ENCODE measurements at regions not wholly inside any gene's neighbourhood (a gene's known extent, or its start where the extent isn't known, plus 50 kb on each side); places are given as distances from the start of the nearest gene placed in this dataset.

- no peaks in the 10 kb centered on the region for H3K36me3 ChIP-seq (ENCODE audit: control insufficient read depth, insufficient read depth, low read length)
- no peaks in the 10 kb centered on the region for H3K27me3 ChIP-seq (ENCODE audit: control insufficient read depth, insufficient read depth, low read length)
- DNase-seq (ENCODE audit: low read depth in 2 of 2): no peak
Observed at GRCh38 chr3:180188512-180189309, 152.0 kb upstream of the PEX5L start.

GRCh38 chr3:180189310-180189648 is 152.5 kb upstream of the PEX5L start:
- no peaks in the 10 kb centered on the region for H3K79me2 ChIP-seq (ENCODE audit: control insufficient read depth, insufficient read depth, low read length)
- H3K27me3 ChIP-seq (ENCODE audit: control insufficient read depth, insufficient read depth, low read length): no peaks in the 10 kb centered on the region
- no peak overlapping the region for H3K9ac ChIP-seq (ENCODE audit: insufficient read depth, low read length)
- no peak overlapping the region for H3K4me3 ChIP-seq (replicated peaks in 1 of 4; ENCODE audit: control extremely low read depth in 1 of 4, insufficient read depth in 1 of 4, low read depth in 3 of 4, low read length in 4 of 4)
- H4K20me1 ChIP-seq (ENCODE audit: control insufficient read depth, extremely low read depth, insufficient read depth, low read length): no peaks in the 10 kb centered on the region
- H3K27ac ChIP-seq (ENCODE audit: insufficient read depth, low read length): no peak overlapping the region
- no peak overlapping the region for H2AFZ ChIP-seq (ENCODE audit: low read length)
- no peak for DNase-seq (ENCODE audit: low read depth in 2 of 2)
- no peaks in the 10 kb centered on the region for H3K36me3 ChIP-seq (ENCODE audit: control insufficient read depth, insufficient read depth, low read length)
- H3K4me1 ChIP-seq (ENCODE audit: control insufficient read depth, extremely low read depth, insufficient read depth, low read length): no peaks in the 10 kb centered on the region
- no peaks in the 10 kb centered on the region for H3K9me3 ChIP-seq (ENCODE audit: control insufficient read depth, insufficient read depth, low read depth, low read length)
- no peak for TF ChIP-seq CTCF (conservative IDR thresholded peaks at IDR 0.05 in 1 of 2, IDR thresholded peaks at IDR 0.05 in 1 of 2; ENCODE audit: low read depth in 1 of 2, low read length in 2 of 2)
- TF ChIP-seq EZH2 (IDR thresholded peaks at IDR 0.05; ENCODE audit: low read length, missing control alignments): no peak
- no peak overlapping the region for H3K4me2 ChIP-seq (ENCODE audit: extremely low read depth, insufficient read depth, low read length)

More at GRCh38 chr3:180188512-180189309, 152.0 kb upstream of the PEX5L start:
- H3K79me2 ChIP-seq (ENCODE audit: control insufficient read depth, insufficient read depth, low read length): no peaks in the 10 kb centered on the region
- H3K9ac ChIP-seq (ENCODE audit: insufficient read depth, low read length): no peak overlapping the region
- H3K9me3 ChIP-seq (ENCODE audit: control insufficient read depth, insufficient read depth, low read depth, low read length): no peaks in the 10 kb centered on the region
- H3K27ac ChIP-seq (ENCODE audit: insufficient read depth, low read length): no peak overlapping the region
- TF ChIP-seq EZH2 (IDR thresholded peaks at IDR 0.05; ENCODE audit: low read length, missing control alignments) (no peak), CTCF (conservative IDR thresholded peaks at IDR 0.05 in 1 of 2, IDR thresholded peaks at IDR 0.05 in 1 of 2; ENCODE audit: low read depth in 1 of 2, low read length in 2 of 2) (no peak)
- no peaks in the 10 kb centered on the region for H4K20me1 ChIP-seq (ENCODE audit: control insufficient read depth, extremely low read depth, insufficient read depth, low read length)
- H3K4me1 ChIP-seq (ENCODE audit: control insufficient read depth, extremely low read depth, insufficient read depth, low read length): no peaks in the 10 kb centered on the region
- H2AFZ ChIP-seq (ENCODE audit: low read length): no peak overlapping the region
- no peak overlapping the region for H3K4me3 ChIP-seq (replicated peaks in 1 of 4; ENCODE audit: control extremely low read depth in 1 of 4, insufficient read depth in 1 of 4, low read depth in 3 of 4, low read length in 4 of 4)
- H3K4me2 ChIP-seq (ENCODE audit: extremely low read depth, insufficient read depth, low read length): no peak overlapping the region

GRCh38 chr3:180196658-180197057 is 159.9 kb upstream of the PEX5L start:
- Histone ChIP-seq H3K9ac (ENCODE audit: insufficient read depth, low read length) (no peak overlapping the region), H3K36me3 (ENCODE audit: control insufficient read depth, insufficient read depth, low read length) (no peaks in the 10 kb centered on the region), H4K20me1 (ENCODE audit: control insufficient read depth, extremely low read depth, insufficient read depth, low read length) (no peaks in the 10 kb centered on the region), H2AFZ (ENCODE audit: low read length) (no peak overlapping the region), H3K4me3 (replicated peaks in 1 of 4; ENCODE audit: control extremely low read depth in 1 of 4, insufficient read depth in 1 of 4, low read depth in 3 of 4, low read length in 4 of 4) (no peak overlapping the region), H3K9me3 (ENCODE audit: control insufficient read depth, insufficient read depth, low read depth, low read length) (no peaks in the 10 kb centered on the region), H3K27me3 (ENCODE audit: control insufficient read depth, insufficient read depth, low read length) (no peaks in the 10 kb centered on the region), H3K79me2 (ENCODE audit: control insufficient read depth, insufficient read depth, low read length) (no peaks in the 10 kb centered on the region), H3K4me2 (ENCODE audit: extremely low read depth, insufficient read depth, low read length) (no peak overlapping the region), H3K27ac (ENCODE audit: insufficient read depth, low read length) (no peak overlapping the region), H3K4me1 (ENCODE audit: control insufficient read depth, extremely low read depth, insufficient read depth, low read length) (no peaks in the 10 kb centered on the region)
- no peak for DNase-seq (ENCODE audit: low read depth in 2 of 2)
- TF ChIP-seq EZH2 (IDR thresholded peaks at IDR 0.05; ENCODE audit: low read length, missing control alignments) (no peak), CTCF (conservative IDR thresholded peaks at IDR 0.05 in 1 of 2, IDR thresholded peaks at IDR 0.05 in 1 of 2; ENCODE audit: low read depth in 1 of 2, low read length in 2 of 2) (no peak)

Measured in fibroblast of lung (primary cell).